HFFc6 (cell line): ENCODE measurements at regions not wholly inside any gene's neighbourhood (a gene's known extent, or its start where the extent isn't known, plus 50 kb on each side); places are given as distances from the start of the nearest gene placed in this dataset.

Experiments
- DNase-seq: peaks from one replicate; pipeline ENCODE4 v3.0.0-alpha.2; 2018
- H3K27ac Mint-ChIP-seq: 2 replicates; pipeline ENCODE4 v1.8.0; 2020; ENCODE audit warnings: mild to moderate bottlenecking, mixed read lengths
- H3K27me3 Mint-ChIP-seq: 2 replicates; pipeline ENCODE4 v1.8.0; 2021; ENCODE audit warnings: mild to moderate bottlenecking, moderate library complexity, mixed read lengths; ENCODE audit not compliant: insufficient read depth
- H3K36me3 Mint-ChIP-seq: 2 replicates; pipeline ENCODE4 v1.8.0; 2021; ENCODE audit warnings: low read depth, mixed read lengths
- H3K4me1 Mint-ChIP-seq: 2 replicates; pipeline ENCODE4 v1.8.0; 2020; ENCODE audit warnings: low read depth, mixed read lengths
- H3K4me3 Mint-ChIP-seq: 2 replicates; pipeline ENCODE4 v1.8.0; 2020; ENCODE audit warnings: mild to moderate bottlenecking, moderate library complexity, mixed read lengths
- H3K9me3 Mint-ChIP-seq: 2 replicates; pipeline ENCODE4 v1.8.0; 2020; ENCODE audit warnings: mild to moderate bottlenecking, mixed read lengths
- CTCF ChIP-seq: fragments of 200-600 bp; sonication (generic); IDR thresholded peaks from 2 replicates; pipeline ENCODE4 v1.5.0; 2021; ENCODE audit warnings: antibody characterized with exemption, mild to moderate bottlenecking

DNA sequence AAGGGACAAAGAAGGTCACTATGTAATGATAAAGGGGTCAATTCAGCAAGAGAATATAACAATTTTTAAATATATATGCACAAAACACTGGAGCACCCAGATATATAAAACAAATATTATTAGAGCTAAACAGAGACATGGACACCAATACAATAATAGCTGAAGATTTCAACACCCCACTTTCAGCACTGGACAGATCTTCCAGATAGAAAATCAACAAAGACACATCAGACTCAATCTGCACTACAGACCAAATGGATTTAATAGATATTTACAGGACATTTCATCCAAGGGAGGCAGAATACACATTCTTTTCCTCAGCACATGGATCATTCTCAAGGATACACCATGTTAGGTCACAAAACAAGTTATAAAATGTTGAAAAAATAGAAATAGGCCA, 111.4 kb downstream of the SOX3 start:
- Mint-ChIP-seq H3K9me3 (no peaks in the 10 kb centered on the region), H3K4me1 (no peaks in the 10 kb centered on the region), H3K4me3 (no peak overlapping the region), H3K27me3 (peaks cover 2% of the 10 kb centered on the region; the same call in 1 of the 2 replicates), H3K27ac (no peak overlapping the region), H3K36me3 (no peaks in the 10 kb centered on the region)
- DNase-seq, result no peak
- no peak for TF ChIP-seq CTCF

- peaks cover 2% of the 10 kb centered on the region; the same call in 1 of the 2 replicates for H3K27me3 Mint-ChIP-seq
- H3K36me3 Mint-ChIP-seq, result no peaks in the 10 kb centered on the region
- DNase-seq, result no peak
- no peak overlapping the region for H3K4me3 Mint-ChIP-seq
- H3K9me3 Mint-ChIP-seq, result no peaks in the 10 kb centered on the region
- H3K27ac Mint-ChIP-seq, result no peak overlapping the region
- TF ChIP-seq CTCF, result no peak
- H3K4me1 Mint-ChIP-seq, result no peaks in the 10 kb centered on the region
Measured at GRCh38 chrX:140391313-140391712, 113.6 kb downstream of the SOX3 start.

DNA sequence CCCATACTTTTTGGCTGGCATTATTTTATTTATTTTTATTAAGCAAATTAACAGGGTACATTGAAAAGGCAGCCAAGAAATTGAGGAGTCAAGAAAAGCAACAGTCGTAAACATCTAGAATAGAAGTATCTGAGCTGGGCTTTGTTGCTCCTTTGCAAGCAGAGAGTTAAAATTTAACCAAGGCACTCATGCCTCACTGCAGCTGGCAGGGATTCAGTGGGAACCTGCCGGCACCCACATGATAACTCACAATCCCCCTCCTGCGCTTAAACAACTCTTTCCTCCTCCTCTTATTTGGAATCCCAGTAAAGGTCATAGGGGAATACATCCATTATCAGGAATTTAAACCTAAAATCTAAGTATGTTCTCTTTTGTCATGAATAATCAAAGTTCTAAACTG, 115.5 kb downstream of the SOX3 start:
- H3K9me3 Mint-ChIP-seq, result peaks cover 5% of the 10 kb centered on the region; the same call in 1 of the 2 replicates
- H3K4me3 Mint-ChIP-seq, result no peak overlapping the region
- no peak for DNase-seq
- peaks cover 2% of the 10 kb centered on the region; the same call in 1 of the 2 replicates for H3K27me3 Mint-ChIP-seq
- no peaks in the 10 kb centered on the region for H3K36me3 Mint-ChIP-seq
- no peaks in the 10 kb centered on the region for H3K4me1 Mint-ChIP-seq
- no peak for TF ChIP-seq CTCF
- H3K27ac Mint-ChIP-seq, result no peak overlapping the region

DNA sequence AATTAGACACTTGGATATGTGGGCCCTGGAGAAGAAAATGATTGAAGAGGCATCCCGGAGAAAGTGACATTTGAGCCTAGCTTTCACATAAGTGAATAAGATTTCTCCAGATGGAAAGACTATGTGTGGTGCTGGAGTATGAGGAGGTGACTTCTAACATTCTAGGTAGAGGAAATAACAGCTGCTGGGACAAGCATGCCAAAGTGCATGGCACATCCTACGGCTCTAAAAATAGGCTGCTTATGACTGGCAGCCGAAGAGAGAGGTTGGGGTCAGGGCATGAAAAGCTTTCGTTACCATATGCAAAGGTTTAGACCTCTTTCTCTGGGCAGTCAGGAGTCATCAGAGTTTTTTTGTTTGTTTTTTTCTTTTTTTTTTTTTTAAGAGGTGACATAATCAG, 142.0 kb downstream of the SOX3 start:
- no peak for DNase-seq
- H3K27ac Mint-ChIP-seq, result no peak overlapping the region

DNA sequence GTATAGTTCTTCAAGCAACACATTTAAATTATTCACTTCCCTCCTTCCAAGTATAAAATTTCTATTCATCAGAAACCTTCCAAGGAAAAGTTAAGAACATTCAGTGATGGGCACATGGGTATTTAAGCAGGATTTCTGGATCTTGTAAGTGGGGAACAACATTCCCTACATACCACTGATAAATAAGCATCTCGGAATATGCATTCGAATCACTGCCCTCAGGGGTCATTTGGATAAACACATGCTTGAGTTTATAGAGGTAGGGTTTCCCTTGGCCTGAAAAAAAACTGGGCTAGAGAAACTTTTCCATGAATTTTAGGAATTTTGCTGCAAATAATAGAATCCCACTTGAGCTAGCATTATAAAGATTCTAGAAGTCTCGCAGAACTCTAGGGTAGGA, 143.9 kb downstream of the SOX3 start:
- no peaks in the 10 kb centered on the region for H3K4me1 Mint-ChIP-seq
- H3K27ac Mint-ChIP-seq, result no peak overlapping the region
- no peak for DNase-seq
- H3K4me3 Mint-ChIP-seq, result no peak overlapping the region
- TF ChIP-seq CTCF, result no peak
- H3K27me3 Mint-ChIP-seq, result no peaks in the 10 kb centered on the region
- H3K36me3 Mint-ChIP-seq, result no peaks in the 10 kb centered on the region
- H3K9me3 Mint-ChIP-seq, result peaks cover 4% of the 10 kb centered on the region

More for the DNA sequence above, 142.0 kb downstream of the SOX3 start:
- no peaks in the 10 kb centered on the region for H3K36me3 Mint-ChIP-seq
- no peak for TF ChIP-seq CTCF
- no peaks in the 10 kb centered on the region for H3K9me3 Mint-ChIP-seq
- no peaks in the 10 kb centered on the region for H3K27me3 Mint-ChIP-seq
- H3K4me1 Mint-ChIP-seq, result no peaks in the 10 kb centered on the region
- H3K4me3 Mint-ChIP-seq, result no peak overlapping the region

- TF ChIP-seq CTCF, result no peak
Measured at GRCh38 chrX:140360284-140360683, 144.6 kb downstream of the SOX3 start.

More at GRCh38 chrX:140360284-140360683, 144.6 kb downstream of the SOX3 start:
- H3K4me3 Mint-ChIP-seq, result no peak overlapping the region
- H3K27ac Mint-ChIP-seq, result no peak overlapping the region
- DNase-seq, result no peak
- H3K27me3 Mint-ChIP-seq, result no peaks in the 10 kb centered on the region
- peaks cover 4% of the 10 kb centered on the region for H3K9me3 Mint-ChIP-seq
- H3K36me3 Mint-ChIP-seq, result no peaks in the 10 kb centered on the region
- H3K4me1 Mint-ChIP-seq, result no peaks in the 10 kb centered on the region
